GF-D8 (cell line): ENCODE measurements at regions not wholly inside any gene's neighbourhood (a gene's known extent, or its start where the extent isn't known, plus 50 kb on each side); places are given as distances from the start of the nearest gene placed in this dataset.

Experiments used
- DNase-seq: peaks from one replicate; lab custom pipeline; 2025; lab: John Stamatoyannopoulos, UW

DNA sequence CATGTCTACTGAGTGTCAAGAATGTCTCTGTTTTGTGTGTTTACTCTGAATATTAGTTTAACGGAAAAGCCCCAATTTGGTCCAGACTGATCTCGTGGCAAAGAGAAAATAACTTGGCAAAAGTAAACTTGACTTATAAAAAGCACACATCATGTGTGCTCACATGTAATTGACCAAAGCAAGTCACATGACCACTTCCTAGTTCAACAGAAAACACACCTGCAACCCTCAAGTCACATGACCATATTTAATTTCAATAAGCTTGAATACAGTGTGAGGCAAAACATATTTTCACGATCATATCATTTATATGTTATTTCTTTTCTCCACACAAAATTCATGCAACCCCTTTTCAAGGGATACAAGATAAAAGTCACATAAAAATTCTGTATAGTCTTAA, 662.4 kb downstream of the SLITRK1 start:
- DNase-seq = no peak

DNA sequence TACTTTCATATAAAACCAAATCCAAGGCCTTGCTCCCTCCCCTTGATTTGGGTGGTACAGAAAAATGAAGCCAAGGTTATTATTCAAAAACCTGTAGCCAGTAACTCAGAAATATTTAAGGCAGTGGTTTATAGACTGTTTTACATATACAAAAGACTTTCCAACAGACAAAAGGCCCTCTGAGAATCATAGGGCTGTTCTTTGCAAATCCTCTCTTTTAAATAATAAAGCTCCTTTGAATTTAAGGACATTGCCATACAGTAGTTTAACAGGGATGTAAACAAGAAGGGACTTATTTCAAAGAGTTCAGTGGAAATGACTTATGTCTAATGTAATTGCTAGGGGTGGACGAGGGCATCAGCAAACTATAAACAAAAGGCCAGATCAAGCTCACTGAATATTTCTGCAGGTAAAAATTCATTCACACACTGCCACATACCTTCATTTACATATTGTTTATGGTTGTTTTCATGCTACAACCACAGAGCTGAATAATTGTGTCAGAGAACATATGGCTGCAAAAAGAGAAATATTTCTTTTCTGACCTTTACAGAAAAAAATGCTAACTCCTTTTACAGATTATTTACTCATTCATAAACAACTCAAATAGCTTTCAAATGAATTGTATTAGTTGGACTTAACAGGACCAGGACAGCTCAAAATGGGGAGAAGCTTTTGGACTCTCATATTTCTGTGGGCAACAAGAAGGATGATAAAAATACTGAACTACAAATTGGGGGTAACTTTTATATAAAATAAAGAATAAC, 665.6 kb downstream of the SLITRK1 start:
- no peak for DNase-seq

DNA sequence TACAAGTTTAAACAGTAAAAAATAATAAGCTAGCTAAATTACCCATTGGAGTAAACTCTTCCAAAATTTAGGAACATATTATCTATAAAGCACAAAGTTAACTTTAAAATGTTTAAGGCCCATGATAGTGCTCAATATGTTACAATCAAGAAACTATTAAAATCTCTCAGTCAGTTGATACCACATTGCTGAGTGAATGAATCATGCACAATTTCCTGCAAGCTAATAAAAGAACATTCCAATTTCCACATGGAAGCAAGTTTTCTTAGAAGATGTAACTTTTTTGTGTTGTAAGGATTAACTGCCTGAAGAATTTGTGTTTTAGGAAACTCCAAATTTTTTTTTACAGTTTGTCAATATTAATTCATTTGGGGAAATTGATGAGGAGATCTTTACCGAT, 666.6 kb downstream of the SLITRK1 start:
- no peak for DNase-seq

DNA sequence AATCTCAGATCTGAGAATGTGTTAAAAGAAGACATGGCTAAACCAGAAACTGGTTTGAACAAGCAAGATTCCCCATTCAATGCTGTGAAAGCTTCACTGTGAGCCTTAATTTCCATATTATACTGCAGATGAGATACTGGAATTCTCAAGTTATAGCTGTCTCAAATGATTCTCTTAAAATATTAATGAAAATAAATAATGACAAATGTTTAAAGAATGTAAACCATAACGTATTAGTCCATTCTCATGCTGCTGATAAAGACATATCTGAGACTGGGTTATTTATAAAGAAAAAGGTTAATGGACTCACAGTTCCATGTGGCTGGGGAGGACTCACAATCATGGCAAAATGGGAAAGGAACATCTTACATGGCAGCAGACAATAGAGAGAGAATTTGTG, 667.8 kb downstream of the SLITRK1 start:
- DNase-seq = no peak

DNA sequence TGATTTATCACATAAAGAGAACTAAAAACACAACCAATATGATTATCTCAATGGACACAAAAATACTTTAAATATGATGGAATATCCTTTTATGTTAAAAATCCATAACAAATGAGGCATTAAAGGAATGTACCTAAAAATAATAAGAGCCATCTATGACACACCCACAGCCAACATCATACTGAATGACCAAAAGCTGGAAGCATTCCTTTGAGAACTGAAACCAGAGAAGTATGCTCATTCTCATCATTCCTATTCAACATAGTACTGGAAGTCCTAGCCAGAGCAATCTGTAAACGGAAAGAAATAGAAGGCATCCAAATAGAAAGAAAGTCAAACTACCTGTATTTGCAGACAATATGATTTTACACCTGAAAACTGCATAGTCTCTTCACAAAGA, 671.0 kb downstream of the SLITRK1 start:
- no peak for DNase-seq

DNA sequence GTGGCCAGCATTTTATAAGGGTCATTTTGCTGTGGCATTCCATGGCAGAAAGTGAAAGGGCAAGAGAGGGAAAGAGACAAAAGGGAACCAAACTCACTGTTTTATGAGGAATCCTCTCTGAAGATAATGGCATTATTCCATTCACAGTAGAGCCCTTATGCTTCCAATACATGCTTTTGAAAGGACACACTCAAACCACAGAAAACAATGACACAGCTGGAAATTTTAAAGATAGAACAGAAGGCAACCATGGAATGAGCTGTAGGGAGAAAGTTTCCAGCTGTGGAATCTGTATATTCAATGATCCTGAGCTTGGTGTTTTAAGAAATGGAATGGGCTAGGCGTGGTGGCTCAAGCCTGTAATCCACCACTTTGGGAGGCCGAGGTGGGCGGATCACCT, 677.4 kb downstream of the SLITRK1 start:
- no peak for DNase-seq

DNA sequence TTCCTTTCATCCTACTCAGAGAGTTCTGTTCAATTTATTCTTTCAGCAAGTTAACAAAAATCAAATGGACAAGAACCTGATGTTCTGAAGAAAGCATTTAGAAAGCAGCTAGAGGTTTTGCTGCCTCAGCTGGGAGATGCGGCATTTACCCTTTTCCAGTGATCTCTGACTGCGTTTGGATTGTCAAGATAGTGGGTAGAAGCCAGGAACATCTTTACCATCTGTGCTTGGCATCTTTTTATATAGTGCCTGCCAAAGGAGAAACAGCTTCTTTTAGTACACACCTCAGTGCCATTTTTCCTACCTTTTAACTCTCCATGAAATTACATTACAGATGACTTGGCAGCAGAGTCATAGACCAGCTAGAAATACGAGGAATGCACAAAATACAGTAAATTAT, 680.8 kb downstream of the SLITRK1 start:
- no peak for DNase-seq

DNA sequence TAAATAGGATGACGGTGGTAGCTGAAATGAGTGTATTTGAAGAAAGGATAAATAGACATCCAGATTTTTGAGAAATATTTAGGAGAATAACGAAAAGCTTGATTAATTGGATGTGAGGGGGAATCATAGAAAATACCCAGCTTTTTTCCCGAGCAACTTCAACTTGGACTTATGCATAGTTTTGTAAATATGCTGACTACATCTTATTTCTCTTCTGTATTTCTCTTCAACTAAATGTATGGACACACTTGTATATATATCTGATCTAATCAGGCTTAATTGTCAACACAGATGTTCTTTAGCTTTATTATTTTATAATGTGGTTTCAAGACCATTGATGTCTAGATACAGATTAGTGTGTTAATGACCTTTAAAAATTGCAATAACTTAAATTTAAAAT, 685.0 kb downstream of the SLITRK1 start:
- DNase-seq = no peak

DNA sequence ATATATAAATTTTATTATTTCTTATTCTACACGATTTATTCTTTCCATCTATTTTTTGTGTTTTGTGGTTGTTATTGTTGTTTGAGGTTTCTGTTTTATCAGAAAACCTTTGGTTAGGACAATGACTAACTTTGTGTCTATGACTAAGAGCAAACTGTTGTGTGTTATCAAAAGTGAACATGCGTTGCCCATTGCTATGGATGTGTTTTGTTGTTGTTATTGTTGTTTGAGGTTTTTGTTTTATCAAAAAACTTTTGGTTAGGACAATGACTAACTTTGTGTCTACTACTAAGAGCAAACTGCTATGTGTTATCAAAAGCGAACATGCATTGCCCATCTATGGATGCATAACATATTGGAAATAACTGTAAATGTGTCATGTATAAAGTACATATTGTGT, 692.3 kb downstream of the SLITRK1 start:
- DNase-seq = no peak

DNA sequence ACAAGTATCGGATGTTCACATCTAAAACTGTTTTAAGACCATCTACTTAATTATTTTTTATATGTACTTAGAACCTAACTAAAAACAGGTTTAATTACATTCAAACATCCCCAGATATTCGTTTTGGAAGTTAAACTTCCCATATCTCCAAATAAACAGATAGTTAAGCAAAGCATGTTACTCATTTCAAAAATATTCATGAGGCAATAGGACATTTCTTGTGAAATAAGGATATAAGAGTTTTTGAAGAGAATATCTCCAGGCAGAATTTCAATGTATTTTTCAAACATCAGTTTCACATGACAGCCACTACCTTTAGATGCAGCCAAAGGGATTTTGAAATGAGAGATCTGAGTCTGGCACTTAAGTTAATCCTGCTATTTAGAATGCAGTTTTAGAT, 697.5 kb downstream of the SLITRK1 start:
- no peak for DNase-seq

DNA sequence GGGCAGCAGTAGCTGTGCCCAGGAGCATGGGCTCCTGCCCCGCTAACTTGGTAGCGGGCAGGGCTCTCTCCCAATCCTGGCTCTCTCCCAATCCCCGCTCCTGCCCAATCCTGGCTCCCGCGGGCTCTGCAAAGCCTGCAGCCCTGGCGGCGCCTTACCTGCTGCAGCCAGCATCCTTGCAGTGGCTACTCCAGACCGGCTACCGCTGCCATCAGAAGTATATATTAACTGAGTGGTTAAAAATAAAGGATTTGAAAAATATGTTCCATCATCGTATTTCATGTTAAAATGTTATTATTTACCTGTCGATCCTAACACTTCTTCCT, 698.2 kb downstream of the SLITRK1 start:
- DNase-seq = no peak

DNA sequence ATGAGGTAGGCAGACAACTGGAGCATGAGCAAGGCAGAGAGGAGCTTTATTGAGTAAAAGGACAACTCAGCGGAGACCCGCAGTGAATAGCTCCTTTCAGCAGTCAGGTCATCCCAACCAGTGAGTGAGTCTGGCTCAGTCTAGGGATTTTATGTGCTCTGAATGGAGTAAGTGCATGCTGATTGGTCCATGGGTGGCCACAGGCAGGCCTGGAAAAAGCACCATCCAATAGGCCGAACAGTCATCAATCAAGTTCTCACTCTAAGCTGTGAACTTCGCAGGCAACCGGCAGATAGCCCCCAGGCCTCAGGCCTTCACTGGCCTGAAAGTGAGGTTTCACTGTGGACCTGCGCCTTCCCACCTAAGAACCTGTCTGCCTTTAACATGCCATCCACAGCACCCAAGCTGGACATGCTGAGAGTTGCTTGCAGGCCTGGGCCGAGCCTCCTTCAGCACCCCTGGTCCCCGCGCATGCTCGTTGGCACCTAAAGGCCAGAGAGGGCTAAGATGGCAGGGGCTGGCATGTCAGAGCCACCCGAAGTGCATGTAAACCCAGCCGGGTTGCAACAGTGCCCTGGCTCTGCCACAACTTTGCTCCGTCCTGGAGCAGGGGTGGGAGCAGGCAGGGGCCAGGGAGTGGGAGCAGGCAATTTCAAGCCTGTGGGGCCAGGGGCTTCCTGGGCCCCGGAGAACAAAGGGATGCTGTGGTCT, 698.7 kb downstream of the SLITRK1 start:
- DNase-seq = no peak

DNA sequence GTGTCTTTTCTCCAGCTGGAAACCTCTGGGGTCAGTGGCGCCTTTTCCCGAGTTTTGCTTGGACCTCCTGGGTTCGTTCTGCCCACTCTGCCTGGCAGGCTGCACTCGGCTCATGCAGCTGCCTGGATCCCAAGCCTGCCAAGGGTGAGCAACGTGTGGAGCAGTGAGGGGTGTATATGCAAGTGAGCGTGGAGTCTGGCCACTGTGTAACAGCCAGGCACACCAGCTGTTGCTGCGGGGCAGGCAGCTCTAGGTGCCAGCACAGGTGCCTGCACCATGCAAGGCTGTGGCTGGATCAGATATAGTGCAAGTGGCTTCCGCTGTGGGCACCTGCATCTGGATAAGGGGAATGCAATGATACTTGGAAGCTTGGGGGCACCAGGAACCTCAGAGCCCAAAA, 699.4 kb downstream of the SLITRK1 start:
- no peak for DNase-seq

DNA sequence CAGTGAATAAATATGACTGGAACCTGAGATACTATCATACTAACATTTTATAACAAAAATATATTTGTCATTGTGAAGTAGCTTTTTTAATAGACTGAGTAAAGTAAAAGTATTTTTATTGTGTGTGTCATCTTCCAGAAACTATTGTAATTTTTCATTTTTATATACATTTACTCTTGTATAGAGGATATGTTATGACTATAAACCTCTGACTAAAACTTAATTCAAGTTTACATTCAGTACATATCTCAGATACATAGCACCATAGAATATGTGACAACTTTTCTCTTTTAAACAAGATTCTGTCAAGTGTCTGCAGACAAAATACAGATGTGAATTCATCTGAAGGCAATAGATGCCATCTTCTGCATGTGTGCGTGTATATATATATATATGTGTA, 704.3 kb downstream of the SLITRK1 start:
- no peak for DNase-seq

DNA sequence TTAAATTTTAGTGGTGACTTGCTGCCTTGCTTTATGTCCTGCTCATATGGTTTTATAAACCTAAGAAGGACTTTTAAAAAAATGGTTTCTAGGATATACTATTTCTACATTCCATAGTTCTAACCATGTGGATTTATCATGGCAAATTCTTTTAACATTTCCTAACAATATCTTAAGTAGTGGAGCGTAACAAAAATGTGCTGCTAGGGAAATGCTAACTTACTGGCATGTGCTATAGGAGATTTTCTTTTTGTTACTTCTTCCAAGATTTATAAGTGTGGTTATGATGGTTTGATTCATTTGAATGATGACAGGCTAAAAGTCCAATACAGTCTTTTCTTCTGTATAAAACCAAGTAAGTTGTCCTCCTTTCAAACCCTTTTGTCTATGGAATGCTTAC, 713.7 kb downstream of the SLITRK1 start:
- DNase-seq = no peak

DNA sequence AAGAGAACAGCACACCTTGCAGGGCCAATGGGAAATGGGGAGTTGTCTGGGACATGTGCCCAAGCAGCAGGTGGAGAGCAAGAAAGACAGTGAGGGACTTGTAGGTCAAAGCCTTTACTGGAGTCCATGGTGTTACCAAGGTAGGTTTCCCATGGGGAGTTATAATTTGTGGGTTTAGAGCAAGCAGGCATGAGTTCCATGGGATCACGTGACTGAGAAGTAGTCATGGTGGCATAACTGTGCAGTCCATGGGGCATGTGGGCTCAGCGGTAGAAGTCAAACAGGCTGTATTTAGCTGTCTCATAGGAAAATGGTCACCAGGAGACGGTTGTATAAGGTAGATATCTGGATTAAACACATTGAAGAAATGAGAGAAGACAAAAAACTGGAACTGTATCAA, 715.1 kb downstream of the SLITRK1 start:
- no peak for DNase-seq

DNA sequence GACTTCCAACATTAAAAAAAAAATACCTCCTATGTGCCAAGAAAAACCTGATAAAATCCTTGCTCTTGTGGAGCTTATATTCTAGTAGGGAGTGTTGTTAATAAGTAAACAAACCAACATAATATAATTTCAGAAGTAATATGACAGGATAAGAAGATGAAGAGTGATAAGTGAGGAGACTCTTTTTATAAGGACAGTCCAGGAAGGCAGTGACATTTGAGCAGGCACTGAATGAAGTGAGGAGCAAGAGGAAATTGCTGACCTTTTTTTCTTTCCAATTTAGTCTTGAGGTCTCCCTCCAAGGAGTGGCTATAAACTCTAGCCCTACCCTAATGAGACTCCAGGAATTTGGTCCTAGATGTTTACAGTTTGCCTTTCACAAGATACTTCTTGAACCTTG, 715.7 kb downstream of the SLITRK1 start:
- DNase-seq = no peak

DNA sequence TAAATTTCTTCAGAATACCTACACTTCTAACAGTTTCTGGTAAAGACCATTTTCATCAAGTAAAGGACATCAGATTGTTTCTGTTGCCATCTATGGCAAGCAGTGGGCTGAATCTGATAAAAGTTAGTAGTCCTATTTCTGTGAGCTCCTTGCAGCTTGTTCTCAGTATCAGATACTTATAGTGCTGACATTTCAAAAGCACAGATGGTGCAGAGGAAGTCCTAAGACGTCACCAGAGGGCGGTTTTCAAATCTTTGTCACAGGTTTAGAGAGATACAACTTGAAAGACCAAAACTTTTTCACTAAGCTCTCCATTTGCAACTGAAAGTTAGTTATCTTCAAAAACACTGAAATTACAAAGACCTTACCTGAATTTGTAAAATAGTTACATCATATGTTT, 719.8 kb downstream of the SLITRK1 start:
- DNase-seq = no peak

DNA sequence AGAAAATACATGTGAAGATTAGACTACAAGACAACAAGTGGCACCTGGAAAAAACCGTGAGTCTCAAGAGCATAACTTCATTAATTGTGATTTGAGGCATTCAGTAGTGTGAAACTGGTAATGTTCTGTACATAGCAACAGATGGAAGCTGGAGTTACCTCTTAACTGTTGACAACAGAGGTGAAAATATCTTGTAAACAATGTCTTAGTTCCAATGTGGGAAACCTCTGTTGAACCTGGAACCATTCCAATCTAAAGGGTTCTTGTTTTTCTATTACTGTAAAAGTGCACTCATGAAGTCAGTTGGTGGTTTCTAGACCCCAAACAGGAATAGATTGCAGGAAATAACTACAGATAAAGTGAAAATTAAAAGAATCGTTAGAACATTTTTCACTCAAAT, 728.4 kb downstream of the SLITRK1 start:
- no peak for DNase-seq

DNA sequence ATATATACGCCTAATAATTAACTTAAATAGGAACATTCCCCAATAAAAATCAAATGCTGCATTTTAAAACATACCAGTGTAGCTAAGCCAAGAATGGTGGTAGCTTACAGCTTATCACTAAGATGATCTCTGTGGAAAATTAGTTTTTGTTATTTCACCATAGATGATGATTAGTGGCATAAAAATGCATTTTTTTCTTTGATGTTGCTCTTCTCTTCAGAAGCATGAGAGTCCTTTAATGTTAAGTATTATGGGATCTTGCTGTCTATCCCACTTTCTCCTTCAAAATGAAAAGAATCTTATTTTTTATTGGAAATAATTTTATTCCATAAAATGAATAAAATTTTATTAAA, 731.0 kb downstream of the SLITRK1 start:
- DNase-seq = no peak

DNA sequence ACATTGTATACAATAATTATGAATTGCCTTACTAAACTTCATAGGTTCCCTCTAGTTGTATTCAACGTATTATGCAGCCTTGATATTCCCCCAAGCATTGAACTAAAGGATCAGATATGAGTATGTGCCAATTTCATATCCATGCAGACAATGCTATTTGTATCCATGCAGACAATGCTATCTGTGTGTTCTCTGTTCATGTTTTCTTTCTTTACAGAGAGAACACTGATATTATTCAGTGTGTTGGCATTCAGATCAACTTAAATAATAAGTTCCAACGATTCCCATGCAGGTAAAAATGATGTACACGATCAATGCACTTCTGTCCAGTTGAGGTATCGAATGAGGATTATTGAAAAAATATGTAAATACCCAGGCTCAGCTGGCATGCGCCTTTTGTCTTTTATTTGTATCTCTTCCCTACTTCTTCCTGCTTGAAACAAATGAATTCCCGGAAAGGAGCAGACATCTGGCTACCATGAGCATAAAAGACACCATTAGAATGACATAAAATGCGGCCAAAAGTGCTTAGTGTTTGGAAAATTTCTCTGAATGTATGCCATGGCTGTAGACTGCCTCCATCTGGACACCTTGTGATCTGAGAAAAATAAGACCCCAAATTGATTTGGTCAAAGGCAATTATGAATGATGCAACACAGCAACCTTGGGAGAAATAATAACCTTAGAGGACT, 731.5 kb downstream of the SLITRK1 start:
- no peak for DNase-seq

DNA sequence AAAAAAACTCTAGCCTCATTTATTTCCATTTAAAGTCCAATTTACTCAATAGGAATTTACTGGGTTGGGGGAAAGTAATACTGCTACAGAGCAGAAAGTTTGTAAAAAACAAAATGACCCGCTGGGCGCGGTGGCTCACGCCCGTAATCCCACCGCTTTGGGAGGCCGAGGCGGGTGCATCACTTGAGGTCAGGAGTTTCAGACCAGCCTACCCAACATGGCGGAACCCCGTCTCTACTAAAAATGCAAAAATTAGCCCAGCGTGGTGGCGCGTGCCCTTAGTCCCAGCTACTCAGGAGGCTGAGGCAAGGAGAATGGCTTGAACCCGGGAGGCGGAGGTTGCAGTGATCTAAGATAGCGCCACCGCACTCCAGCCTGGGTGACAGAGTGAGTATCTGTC, 745.6 kb downstream of the SLITRK1 start:
- no peak for DNase-seq

DNA sequence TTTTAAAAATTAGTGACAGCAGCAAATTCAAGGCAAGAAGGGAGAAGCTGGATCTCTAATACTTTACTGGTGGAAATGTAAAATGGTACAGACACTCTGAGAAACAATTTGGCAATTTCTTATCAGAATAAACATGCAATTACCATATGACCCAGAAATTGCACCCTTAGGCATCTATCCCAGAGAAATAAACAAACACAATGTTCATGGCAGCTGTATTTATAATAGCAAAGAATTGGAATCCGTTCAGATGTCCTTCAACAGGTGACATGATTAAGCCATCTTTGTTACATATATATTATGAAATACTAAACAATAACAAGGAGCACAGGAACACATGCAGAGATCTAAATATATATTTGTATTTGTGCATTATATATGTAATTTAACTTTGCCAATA, 756.5 kb downstream of the SLITRK1 start:
- DNase-seq = no peak

DNA sequence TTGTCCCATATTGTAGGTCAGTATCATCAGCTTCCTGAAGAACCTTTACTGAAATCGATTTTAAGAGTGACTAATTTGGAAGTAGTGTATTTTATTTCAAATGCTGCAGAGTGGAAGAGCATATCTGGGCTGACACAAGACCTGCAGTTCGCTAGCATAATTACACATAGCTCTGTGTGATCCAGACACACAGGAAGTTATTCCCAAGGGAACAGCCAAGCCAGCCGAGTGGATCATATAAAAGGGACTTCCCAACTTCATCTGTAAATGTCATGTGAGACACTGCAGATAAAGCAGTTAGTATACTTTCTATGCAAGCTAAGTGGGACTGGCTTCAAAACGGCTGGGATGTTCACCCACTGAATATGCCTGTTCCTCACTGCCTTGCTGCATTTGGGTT, 760.4 kb downstream of the SLITRK1 start:
- no peak for DNase-seq
